NT2/D1 (cell line): ENCODE measurements at regions not wholly inside any gene's neighbourhood (a gene's known extent, or its start where the extent isn't known, plus 50 kb on each side); places are given as distances from the start of the nearest gene placed in this dataset.

Experiments used
- DNase-seq: peaks from one replicate; pipeline ENCODE4 v3.0.0-alpha.2; 2011; ENCODE audit warnings: low read depth, low spot score
- H3K27me3 ChIP-seq: 2 replicates; pipeline ENCODE4 v1.6.0; 2011; ENCODE audit warnings: mild to moderate bottlenecking; ENCODE audit not compliant: insufficient read length, insufficient read depth
- H3K36me3 ChIP-seq: 2 replicates; pipeline ENCODE4 v1.6.1; 2011; ENCODE audit warnings: mild to moderate bottlenecking, low read length, mixed read lengths; ENCODE audit not compliant: insufficient read depth, insufficient read length
- H3K4me1 ChIP-seq: 2 replicates; pipeline ENCODE4 v1.5.1; 2011; ENCODE audit not compliant: insufficient read depth, insufficient read length
- H3K4me3 ChIP-seq: 2 replicates; pipeline ENCODE4 v1.5.1; 2011; ENCODE audit warnings: low read depth; ENCODE audit not compliant: insufficient read length
- H3K9ac ChIP-seq: 2 replicates; pipeline ENCODE4 v1.6.0; 2011; ENCODE audit warnings: low read depth; ENCODE audit not compliant: insufficient read length
- H3K9me3 ChIP-seq: 2 replicates; pipeline ENCODE4 v1.5.1; 2011; ENCODE audit warnings: mild to moderate bottlenecking, low read length; ENCODE audit not compliant: insufficient read depth
- SUZ12 ChIP-seq: IDR thresholded peaks from 2 replicates; pipeline ENCODE4 v1.6.1; 2011; ENCODE audit not compliant: insufficient read length, insufficient read depth; ENCODE audit errors: extremely low read depth
- YY1 ChIP-seq: IDR thresholded peaks from 2 replicates; pipeline ENCODE4 v1.6.1; 2011; ENCODE audit not compliant: insufficient read length, insufficient read depth
- ZNF274 ChIP-seq: IDR thresholded peaks from 2 replicates; pipeline ENCODE4 v1.6.1; 2011; ENCODE audit warnings: mild to moderate bottlenecking, low read depth, low read length

DNA sequence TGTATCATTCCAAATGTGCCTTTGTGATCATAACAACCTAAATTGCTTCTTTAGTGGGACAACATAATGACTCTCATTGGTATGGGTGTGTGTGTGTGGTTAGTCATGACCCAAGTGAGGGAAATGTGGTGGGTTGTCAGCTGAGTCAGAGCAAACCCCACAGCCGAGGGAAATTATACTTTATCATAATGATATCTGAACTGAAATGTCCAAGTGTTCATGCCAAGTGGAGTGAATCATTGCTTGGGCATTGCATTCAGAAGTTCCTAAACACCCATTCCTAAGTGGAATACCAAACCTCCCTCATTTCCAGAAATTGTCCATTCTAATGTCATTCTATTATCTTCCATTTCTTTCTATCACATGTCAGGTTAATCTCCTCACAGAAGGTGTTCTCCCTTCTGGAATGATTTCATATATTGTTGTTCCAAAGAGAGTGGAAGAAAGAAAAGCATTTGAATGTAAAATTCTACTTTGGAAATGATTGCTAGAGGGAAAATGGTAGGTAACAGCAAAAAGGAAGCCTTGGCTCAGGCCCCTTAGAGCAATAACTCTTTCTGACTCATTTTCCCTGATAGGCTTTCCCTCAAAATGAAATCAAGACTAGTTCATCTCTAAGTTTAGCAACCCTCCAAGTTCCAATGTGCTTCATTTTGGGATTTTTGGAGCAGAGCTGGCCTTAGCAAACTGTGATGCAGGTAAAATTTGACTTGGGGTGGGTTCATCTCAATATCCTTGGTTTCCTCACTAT, 230.7 kb upstream of the KCNIP4 start:
- DNase-seq, result no peak
- no peaks in the 10 kb centered on the region for H3K27me3 ChIP-seq
- H3K36me3 ChIP-seq, result no peaks in the 10 kb centered on the region
- TF ChIP-seq YY1, result no peak
- TF ChIP-seq SUZ12, result no peak
- no peak for TF ChIP-seq ZNF274
- H3K4me3 ChIP-seq, result no peak overlapping the region
- peaks cover 22% of the 10 kb centered on the region for H3K9me3 ChIP-seq
- H3K9ac ChIP-seq, result no peak overlapping the region
- no peaks in the 10 kb centered on the region for H3K4me1 ChIP-seq

DNA sequence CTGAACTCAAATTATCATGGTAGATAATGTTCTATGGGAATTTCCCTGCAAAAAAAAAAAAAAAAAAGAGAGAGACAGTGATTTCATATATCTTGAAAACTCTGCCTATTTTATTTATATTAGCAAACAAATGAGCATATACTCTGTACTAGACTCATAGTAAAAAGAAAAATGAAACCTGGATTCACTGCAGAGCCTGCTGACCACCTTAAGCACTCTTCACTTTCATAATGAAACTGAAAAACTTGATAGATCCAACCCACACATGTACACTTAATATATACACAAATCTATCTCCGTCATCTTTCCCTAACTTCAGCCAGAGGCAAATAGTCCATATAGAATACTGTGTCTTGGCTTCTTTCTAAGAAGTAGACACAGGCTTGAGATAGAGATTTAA, 226.1 kb upstream of the KCNIP4 start:
- Histone ChIP-seq H3K27me3 (no peaks in the 10 kb centered on the region), H3K36me3 (no peaks in the 10 kb centered on the region), H3K9me3 (peaks cover 30% of the 10 kb centered on the region), H3K4me1 (no peaks in the 10 kb centered on the region), H3K9ac (no peak overlapping the region), H3K4me3 (no peak overlapping the region)
- DNase-seq, result no peak
- no peak for TF ChIP-seq YY1
- TF ChIP-seq SUZ12, result no peak
- TF ChIP-seq ZNF274, result no peak

DNA sequence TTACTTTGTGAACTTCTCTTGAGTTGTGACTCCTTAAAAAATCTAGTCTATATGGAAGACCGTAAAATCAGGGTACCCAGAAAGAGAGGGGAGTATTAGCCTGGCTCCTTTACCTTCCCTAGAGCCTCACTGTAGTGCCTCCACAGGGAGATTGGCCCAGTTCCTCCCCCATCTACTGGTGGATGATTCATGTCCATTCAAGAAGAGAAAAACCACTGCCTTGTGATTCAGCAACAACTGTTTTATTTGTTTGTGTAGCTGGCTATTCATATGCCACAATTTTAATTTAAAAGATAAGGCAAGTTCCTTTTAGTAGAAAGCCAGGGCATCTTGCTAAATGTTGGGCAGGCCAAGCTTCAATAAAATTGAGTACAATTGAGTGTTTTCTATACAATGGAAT, 221.8 kb upstream of the KCNIP4 start:
- H3K9me3 ChIP-seq, result peaks cover 8% of the 10 kb centered on the region
- no peaks in the 10 kb centered on the region for H3K36me3 ChIP-seq
- H3K27me3 ChIP-seq, result no peaks in the 10 kb centered on the region
- H3K4me1 ChIP-seq, result no peaks in the 10 kb centered on the region
- H3K9ac ChIP-seq, result no peak overlapping the region
- no peak for DNase-seq
- H3K4me3 ChIP-seq, result no peak overlapping the region
- TF ChIP-seq ZNF274, result no peak
- no peak for TF ChIP-seq SUZ12
- no peak for TF ChIP-seq YY1

DNA sequence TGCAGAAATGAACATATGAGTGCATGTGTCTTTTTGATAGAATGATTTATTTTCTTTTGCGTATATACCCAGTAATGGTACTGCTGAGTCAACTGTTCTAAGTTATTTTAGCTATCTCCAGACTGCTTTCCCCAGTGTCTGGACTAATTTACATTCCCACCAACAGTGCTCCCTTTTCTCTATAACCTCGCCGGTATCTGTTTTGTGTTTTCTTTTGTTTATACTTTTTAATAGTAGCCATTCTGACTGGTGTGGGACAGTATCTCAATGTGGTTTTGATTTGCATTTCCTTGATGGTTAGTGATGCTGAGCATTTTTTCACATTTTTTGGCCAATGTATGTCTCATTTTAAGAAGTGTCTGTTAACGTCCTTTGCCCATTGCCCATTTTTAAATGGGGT, 218.6 kb upstream of the KCNIP4 start:
- no peak for DNase-seq
- peaks cover 8% of the 10 kb centered on the region; the same call in 1 of the 2 replicates for H3K9me3 ChIP-seq
- no peak overlapping the region for H3K4me3 ChIP-seq
- TF ChIP-seq SUZ12 (no peak), ZNF274 (no peak), YY1 (no peak)
- no peaks in the 10 kb centered on the region for H3K36me3 ChIP-seq
- no peak overlapping the region for H3K9ac ChIP-seq
- no peaks in the 10 kb centered on the region for H3K4me1 ChIP-seq
- H3K27me3 ChIP-seq, result no peaks in the 10 kb centered on the region

DNA sequence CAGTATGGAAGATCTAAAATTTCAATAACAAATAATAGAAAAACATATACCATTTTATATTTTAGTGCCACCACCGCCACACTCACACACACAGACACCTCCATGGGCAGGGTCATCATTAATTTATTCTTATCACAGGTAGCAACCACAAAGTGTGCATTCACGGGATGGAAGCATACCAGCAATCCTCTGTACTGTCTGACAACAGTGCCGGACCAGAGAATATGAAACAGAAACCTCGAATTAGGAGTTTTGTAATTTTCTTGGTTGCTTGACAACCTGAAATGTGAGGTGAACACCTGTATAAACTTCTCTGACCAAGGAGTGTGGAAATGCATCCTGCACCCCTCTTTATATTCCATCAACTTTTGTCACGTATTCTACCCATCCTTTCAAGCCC, 213.9 kb upstream of the KCNIP4 start:
- H3K4me3 ChIP-seq, result no peak overlapping the region
- H3K36me3 ChIP-seq, result no peaks in the 10 kb centered on the region
- TF ChIP-seq ZNF274 (no peak), SUZ12 (no peak), YY1 (no peak)
- DNase-seq, result no peak
- H3K27me3 ChIP-seq, result no peaks in the 10 kb centered on the region
- H3K9me3 ChIP-seq, result no peaks in the 10 kb centered on the region
- H3K9ac ChIP-seq, result no peak overlapping the region
- H3K4me1 ChIP-seq, result no peaks in the 10 kb centered on the region

DNA sequence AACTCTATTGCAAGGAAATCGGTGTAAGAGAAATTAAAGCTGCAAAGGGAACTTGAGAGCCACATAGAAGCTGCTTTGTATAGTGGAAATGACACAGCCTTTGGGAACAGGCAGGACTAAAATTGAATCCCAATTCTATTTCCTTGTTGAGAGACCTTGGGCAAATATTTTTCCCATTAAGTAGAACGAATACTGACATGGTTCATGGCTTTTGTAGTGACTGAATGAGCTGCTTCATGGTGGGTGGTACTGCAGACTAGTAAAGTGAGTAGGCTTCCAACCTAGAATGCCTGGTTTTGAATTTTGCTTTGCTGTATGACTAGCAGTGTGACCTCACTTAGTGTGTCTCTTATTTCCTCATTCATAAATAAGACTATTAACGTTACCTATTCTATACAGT, 182.2 kb upstream of the KCNIP4 start:
- H3K36me3 ChIP-seq, result no peaks in the 10 kb centered on the region
- no peak for DNase-seq
- H3K9ac ChIP-seq, result no peak overlapping the region
- no peak overlapping the region for H3K4me3 ChIP-seq
- no peaks in the 10 kb centered on the region for H3K27me3 ChIP-seq
- no peak for TF ChIP-seq SUZ12
- no peak for TF ChIP-seq ZNF274
- TF ChIP-seq YY1, result no peak
- no peaks in the 10 kb centered on the region for H3K4me1 ChIP-seq
- H3K9me3 ChIP-seq, result no peaks in the 10 kb centered on the region

DNA sequence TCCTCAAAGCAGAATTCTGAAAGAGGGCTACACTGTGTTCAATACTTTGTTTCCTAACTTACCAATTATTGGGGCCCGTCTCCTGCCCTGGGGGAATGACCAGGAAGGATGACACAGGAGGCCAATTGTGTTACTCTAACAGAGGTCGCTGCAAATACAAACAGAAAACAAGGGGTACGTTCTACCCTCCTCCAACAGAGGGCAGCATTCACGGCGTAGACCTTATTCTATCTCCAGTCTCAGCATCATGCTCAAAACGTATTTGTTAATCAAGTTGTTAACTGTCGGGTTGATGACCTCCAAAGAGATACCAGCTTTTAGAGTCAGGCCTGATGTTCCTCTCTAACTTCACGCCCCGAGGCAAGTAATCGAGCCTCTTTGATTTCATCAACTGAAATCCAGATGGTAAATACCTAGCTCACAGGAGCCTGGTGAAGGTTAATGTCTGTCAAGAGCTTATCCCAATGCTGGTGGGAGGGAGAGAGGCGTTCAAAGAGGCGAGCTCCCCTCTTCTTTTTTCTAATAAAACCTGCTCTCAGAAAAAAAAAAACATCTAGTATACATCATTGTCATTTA, 181.0 kb upstream of the KCNIP4 start:
- no peaks in the 10 kb centered on the region for H3K36me3 ChIP-seq
- TF ChIP-seq ZNF274 (no peak), SUZ12 (no peak), YY1 (no peak)
- no peaks in the 10 kb centered on the region for H3K4me1 ChIP-seq
- no peak overlapping the region for H3K9ac ChIP-seq
- no peak overlapping the region for H3K4me3 ChIP-seq
- DNase-seq, result peak; percentile 35
- no peaks in the 10 kb centered on the region; the same call in 1 of the 2 replicates for H3K9me3 ChIP-seq
- H3K27me3 ChIP-seq, result no peaks in the 10 kb centered on the region
